Mammary epithelial cell (primary cell): ENCODE measurements at regions not wholly inside any gene's neighbourhood (a gene's known extent, or its start where the extent isn't known, plus 50 kb on each side); places are given as distances from the start of the nearest gene placed in this dataset.

Experiments used
- EZH2 ChIP-seq: IDR thresholded peaks from 2 replicates; pipeline ENCODE4 v1.6.1; 2012; ENCODE audit warnings: low read length, inconsistent platforms, borderline replicate concordance
- TF ChIP-seq, protein P1 (sequence below), 2 donors: IDR thresholded peaks in 1 of 2; conservative IDR thresholded peaks in 1 of 2; 2 replicates each; pipeline ENCODE4 v1.5.1; 2011 to 2012; ENCODE audit warnings: inconsistent platforms in 2 of 2, low read length in 2 of 2, mild to moderate bottlenecking in 2 of 2, control low read depth in 1 of 2, low read depth in 1 of 2; ENCODE audit not compliant: insufficient read depth in 1 of 2; ENCODE audit errors: extremely low read depth in 1 of 2

DNA sequence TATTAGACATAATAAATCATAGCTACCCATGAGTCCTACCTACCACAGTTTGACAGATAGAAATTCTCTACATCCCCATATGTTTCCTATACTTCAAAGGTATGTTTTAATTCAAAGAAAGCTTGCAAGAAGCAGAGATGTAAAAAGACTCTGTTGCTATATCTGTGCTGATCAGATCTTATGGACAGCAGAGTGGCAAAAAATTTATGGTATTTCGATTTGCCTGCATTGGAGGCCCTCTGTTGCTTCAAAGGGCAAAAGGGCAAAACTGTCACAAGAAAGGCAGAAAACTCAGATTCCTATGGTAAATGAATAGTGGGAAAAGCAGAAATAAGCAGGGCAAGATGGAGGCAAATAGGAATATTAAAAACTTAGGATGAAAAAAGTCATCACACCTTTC lies 447.8 kb upstream of the SPHKAP start:
- TF ChIP-seq, protein P1, sequence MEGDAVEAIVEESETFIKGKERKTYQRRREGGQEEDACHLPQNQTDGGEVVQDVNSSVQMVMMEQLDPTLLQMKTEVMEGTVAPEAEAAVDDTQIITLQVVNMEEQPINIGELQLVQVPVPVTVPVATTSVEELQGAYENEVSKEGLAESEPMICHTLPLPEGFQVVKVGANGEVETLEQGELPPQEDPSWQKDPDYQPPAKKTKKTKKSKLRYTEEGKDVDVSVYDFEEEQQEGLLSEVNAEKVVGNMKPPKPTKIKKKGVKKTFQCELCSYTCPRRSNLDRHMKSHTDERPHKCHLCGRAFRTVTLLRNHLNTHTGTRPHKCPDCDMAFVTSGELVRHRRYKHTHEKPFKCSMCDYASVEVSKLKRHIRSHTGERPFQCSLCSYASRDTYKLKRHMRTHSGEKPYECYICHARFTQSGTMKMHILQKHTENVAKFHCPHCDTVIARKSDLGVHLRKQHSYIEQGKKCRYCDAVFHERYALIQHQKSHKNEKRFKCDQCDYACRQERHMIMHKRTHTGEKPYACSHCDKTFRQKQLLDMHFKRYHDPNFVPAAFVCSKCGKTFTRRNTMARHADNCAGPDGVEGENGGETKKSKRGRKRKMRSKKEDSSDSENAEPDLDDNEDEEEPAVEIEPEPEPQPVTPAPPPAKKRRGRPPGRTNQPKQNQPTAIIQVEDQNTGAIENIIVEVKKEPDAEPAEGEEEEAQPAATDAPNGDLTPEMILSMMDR (conservative IDR thresholded peaks at IDR 0.05 in 1 of 2, IDR thresholded peaks at IDR 0.05 in 1 of 2; ENCODE audit: extremely low read depth in 1 of 2, insufficient read depth in 1 of 2, low read depth in 1 of 2, low read length in 2 of 2): no peak
- TF ChIP-seq EZH2: no peak
